ENCODE measurements at regions not wholly inside any gene's neighbourhood (a gene's known extent, or its start where the extent isn't known, plus 50 kb on each side); places are given as distances from the start of the nearest gene placed in this dataset.

DNA sequence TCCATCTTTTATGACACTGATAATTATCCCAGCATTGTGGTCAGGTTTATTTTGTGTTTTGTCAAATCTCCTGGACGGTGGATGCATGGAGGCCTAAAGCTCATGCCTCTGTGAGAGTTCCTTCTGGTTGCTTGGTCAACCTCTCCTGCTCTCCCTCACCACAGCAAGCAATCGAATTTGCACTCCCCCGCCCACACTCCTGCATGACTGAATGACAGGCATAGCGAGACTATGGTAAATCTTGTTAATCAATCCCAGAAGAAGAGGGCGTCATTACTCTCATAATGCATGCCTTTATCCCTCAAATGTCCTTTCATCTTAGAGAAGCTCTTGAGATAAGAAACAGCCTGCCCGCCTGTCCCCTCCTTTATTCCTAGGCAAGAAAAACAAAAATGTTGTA, 1215.0 kb upstream of the CDH9 start:
- 5% methylated on average over 6 of the region's 6 CpGs for WGBS (ENCODE audit: low lambda C conversion rate)

More for the DNA sequence above, 1215.0 kb upstream of the CDH9 start:
- ChIA-PET POLR2A (no interaction called here), CTCF (no interaction called here)
- H3K27me3 ChIP-seq (ENCODE audit: insufficient read depth), result no peaks in the 10 kb centered on the region
- no peak overlapping the region for H3K27ac ChIP-seq (ENCODE audit: low read depth in 2 of 2, low read length in 1 of 2)
- H3K4me2 ChIP-seq, result no peak overlapping the region
- H3K4me3 ChIP-seq (ENCODE audit: low read depth in 2 of 2, low read length in 1 of 2), result no peak overlapping the region
- H3K4me1 ChIP-seq (ENCODE audit: control insufficient read depth in 1 of 2, insufficient read depth in 2 of 2, low read depth in 1 of 2, low read length in 1 of 2), result no peaks in the 10 kb centered on the region
- no peak for DNase-seq
- H3K36me3 ChIP-seq (replicated peaks in 1 of 2; ENCODE audit: control insufficient read depth in 1 of 2, insufficient read depth in 2 of 2, low read length in 1 of 2), result no peaks in the 10 kb centered on the region
- H2AFZ ChIP-seq (ENCODE audit: low read depth), result no peak overlapping the region
- no peaks in the 10 kb centered on the region for H3K9me2 ChIP-seq
- H3K9ac ChIP-seq, result no peak overlapping the region
- no peaks in the 10 kb centered on the region for H3K79me2 ChIP-seq (ENCODE audit: insufficient read depth)
- no peaks in the 10 kb centered on the region for H4K20me1 ChIP-seq (ENCODE audit: insufficient read depth)
- H3F3A ChIP-seq (replicated peaks; ENCODE audit: insufficient read depth), result no peaks in the 10 kb centered on the region
- H3K9me3 ChIP-seq, result no peaks in the 10 kb centered on the region
- TF ChIP-seq TCF12 (IDR thresholded peaks at IDR 0.05) (no peak), FOSL2 (IDR thresholded peaks at IDR 0.05; ENCODE audit: borderline replicate concordance, low read depth) (no peak), RCOR1 (IDR thresholded peaks at IDR 0.05; ENCODE audit: low read length) (no peak), JUND (IDR thresholded peaks at IDR 0.05) (no peak), RAD21 (IDR thresholded peaks at IDR 0.05; ENCODE audit: low read length) (no peak), NFIC (IDR thresholded peaks at IDR 0.05; ENCODE audit: borderline replicate concordance) (no peak), MEF2A (IDR thresholded peaks at IDR 0.05; ENCODE audit: borderline replicate concordance, low read depth) (no peak), SIN3A (IDR thresholded peaks at IDR 0.05; ENCODE audit: borderline replicate concordance, low read depth, low read length) (no peak), SMC3 (IDR thresholded peaks at IDR 0.05; ENCODE audit: low read depth, low read length) (no peak), POLR2AphosphoS5 (IDR thresholded peaks at IDR 0.05; ENCODE audit: low read depth, low read length) (no peak), NRF1 (IDR thresholded peaks at IDR 0.05; ENCODE audit: low read depth, low read length) (no peak)
- TF ChIP-seq, protein P1, sequence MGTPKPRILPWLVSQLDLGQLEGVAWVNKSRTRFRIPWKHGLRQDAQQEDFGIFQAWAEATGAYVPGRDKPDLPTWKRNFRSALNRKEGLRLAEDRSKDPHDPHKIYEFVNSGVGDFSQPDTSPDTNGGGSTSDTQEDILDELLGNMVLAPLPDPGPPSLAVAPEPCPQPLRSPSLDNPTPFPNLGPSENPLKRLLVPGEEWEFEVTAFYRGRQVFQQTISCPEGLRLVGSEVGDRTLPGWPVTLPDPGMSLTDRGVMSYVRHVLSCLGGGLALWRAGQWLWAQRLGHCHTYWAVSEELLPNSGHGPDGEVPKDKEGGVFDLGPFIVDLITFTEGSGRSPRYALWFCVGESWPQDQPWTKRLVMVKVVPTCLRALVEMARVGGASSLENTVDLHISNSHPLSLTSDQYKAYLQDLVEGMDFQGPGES (IDR thresholded peaks at IDR 0.05; ENCODE audit: low read depth, low read length), result no peak
- TF ChIP-seq, protein P2, sequence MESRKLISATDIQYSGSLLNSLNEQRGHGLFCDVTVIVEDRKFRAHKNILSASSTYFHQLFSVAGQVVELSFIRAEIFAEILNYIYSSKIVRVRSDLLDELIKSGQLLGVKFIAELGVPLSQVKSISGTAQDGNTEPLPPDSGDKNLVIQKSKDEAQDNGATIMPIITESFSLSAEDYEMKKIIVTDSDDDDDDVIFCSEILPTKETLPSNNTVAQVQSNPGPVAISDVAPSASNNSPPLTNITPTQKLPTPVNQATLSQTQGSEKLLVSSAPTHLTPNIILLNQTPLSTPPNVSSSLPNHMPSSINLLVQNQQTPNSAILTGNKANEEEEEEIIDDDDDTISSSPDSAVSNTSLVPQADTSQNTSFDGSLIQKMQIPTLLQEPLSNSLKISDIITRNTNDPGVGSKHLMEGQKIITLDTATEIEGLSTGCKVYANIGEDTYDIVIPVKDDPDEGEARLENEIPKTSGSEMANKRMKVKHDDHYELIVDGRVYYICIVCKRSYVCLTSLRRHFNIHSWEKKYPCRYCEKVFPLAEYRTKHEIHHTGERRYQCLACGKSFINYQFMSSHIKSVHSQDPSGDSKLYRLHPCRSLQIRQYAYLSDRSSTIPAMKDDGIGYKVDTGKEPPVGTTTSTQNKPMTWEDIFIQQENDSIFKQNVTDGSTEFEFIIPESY (IDR thresholded peaks at IDR 0.05; ENCODE audit: borderline replicate concordance, low read depth), result no peak
- TF ChIP-seq, protein P3, sequence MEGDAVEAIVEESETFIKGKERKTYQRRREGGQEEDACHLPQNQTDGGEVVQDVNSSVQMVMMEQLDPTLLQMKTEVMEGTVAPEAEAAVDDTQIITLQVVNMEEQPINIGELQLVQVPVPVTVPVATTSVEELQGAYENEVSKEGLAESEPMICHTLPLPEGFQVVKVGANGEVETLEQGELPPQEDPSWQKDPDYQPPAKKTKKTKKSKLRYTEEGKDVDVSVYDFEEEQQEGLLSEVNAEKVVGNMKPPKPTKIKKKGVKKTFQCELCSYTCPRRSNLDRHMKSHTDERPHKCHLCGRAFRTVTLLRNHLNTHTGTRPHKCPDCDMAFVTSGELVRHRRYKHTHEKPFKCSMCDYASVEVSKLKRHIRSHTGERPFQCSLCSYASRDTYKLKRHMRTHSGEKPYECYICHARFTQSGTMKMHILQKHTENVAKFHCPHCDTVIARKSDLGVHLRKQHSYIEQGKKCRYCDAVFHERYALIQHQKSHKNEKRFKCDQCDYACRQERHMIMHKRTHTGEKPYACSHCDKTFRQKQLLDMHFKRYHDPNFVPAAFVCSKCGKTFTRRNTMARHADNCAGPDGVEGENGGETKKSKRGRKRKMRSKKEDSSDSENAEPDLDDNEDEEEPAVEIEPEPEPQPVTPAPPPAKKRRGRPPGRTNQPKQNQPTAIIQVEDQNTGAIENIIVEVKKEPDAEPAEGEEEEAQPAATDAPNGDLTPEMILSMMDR (IDR thresholded peaks at IDR 0.05), result no peak
- TF ChIP-seq, protein P4, sequence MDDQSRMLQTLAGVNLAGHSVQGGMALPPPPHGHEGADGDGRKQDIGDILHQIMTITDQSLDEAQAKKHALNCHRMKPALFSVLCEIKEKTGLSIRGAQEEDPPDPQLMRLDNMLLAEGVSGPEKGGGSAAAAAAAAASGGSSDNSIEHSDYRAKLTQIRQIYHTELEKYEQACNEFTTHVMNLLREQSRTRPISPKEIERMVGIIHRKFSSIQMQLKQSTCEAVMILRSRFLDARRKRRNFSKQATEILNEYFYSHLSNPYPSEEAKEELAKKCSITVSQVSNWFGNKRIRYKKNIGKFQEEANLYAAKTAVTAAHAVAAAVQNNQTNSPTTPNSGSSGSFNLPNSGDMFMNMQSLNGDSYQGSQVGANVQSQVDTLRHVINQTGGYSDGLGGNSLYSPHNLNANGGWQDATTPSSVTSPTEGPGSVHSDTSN (IDR thresholded peaks at IDR 0.05), result no peak

Measured in SK-N-SH (cell line).